NOMO-1 treated with dmso at 0.1 percent for 144 hours (cell line): ENCODE measurements at regions not wholly inside any gene's neighbourhood (a gene's known extent, or its start where the extent isn't known, plus 50 kb on each side); places are given as distances from the start of the nearest gene placed in this dataset.

Experiments used
- DNase-seq: peaks from one replicate; lab custom pipeline; 2025; ENCODE audit not compliant: unreplicated experiment; lab: John Stamatoyannopoulos, UW

DNA sequence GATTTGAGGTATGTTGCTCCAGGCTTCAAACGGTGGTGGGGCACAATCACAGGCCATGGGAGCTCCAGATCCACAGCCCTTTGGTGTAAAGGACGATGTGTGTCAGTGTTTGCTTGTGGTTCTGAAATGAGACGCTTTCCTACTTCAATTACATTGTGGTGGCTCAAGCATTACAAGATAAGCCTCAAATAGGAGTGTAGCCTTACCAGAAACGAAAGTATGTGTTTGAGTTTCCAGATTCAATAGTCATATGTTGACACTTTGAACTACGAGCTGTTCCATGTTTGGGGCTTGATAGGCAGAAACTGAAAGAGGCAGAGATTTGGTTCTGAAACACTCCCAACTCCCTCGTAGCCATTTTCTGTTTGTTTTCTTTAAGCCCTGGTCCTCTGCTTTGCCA lies 187.1 kb downstream of the MYLK4 start:
- DNase-seq = no peak

DNA sequence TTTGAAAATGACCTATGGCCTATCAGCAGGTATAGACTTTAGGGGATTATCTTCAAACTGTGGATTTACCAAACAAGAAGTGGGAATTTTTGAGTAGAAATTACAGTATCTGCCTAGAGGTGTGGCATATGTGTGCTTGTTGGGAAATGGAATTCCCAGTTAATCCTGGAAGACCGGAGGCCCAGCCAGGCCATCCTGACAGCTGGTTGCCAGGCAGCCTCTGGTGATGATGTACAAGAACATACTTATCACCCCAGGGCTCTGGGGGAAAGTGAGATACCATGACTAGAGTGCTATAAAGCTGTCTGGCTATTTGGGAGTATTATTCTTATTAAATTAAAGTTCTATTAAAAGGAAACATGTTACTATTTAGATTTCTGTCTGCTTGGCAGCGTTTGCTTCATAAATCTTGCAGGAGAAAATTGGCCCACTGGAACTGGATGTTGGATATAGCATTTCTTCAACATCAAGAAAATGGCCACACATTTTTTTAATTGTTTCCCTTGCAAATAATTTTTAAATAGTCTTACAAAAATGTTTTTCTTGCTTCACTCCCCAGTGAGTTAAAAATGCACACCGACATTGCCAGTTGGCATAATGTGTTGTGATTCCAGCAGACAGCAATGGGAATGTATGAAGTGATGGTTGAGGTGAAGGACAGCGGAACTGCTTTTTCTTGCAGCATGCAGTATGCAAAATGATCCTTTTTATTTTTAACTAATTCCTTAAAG lies 187.8 kb downstream of the MYLK4 start:
- no peak for DNase-seq

DNA sequence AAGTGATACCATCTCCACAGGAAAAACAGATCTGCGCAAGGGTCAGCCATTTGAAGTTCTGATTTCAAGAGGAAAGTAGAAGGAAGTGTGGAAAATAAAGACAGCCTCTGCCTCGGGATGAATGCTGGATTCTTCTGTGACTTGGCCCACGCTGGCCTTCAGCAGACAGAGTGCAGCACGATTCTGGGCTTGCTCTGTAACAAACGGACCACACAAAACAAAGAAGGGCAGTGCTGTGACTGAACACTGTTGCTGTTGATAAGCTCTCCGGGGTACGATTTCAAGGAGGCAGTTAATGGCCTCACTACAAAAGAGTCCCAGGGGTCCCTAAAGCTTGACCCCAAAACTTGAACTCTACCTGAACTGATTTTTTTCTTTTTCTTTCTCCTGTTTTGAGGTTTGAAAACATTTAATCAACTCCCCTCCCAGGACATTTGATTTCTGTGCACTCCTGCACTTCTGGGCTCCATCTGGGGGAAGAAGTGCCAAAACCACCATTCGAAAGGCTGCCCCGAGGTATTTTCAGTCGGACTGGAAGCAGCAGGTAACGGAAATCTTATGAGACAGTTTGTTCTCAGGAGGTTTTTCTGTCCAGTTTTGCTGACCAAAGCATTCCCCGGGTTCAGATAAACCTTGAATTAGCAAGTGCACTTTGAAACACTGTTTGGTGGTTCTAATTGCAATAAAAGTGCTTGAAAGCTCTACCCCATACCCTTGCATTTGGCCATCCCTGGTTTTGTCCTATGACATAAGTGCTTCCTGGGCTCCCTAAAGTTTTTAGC lies 189.6 kb downstream of the MYLK4 start:
- DNase-seq = no peak

DNA sequence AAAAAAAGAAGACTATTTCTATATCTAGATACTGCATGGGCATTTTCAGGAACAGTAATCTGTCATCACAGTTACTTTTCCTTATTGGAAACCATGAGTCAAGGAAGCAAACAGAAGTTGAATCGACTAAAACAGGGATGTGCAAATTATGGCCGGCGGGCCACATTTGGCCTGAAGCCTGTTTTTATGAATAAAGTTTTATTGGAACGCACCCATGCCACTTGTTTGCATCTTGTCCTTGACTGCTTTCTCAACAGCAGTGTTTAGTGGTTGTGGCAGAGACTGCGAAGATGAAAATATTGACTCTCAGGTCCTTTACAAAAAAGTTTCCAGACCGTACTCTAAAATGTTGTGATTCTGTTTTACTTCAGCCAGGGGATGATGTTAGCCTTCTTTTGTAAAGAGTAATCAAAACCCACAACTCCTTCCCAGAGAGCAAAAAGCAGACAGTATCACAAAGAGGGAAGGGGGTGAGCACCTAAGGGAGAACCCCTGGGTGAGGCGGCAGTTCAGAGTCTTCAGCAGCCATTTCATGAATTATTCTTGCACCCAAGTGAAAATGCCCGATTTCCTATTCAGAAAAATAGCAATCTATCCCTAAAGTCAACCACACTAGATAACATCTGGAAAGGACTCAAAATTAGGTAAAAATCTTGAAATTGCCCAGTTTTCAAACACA lies 190.4 kb downstream of the MYLK4 start:
- no peak for DNase-seq

DNA sequence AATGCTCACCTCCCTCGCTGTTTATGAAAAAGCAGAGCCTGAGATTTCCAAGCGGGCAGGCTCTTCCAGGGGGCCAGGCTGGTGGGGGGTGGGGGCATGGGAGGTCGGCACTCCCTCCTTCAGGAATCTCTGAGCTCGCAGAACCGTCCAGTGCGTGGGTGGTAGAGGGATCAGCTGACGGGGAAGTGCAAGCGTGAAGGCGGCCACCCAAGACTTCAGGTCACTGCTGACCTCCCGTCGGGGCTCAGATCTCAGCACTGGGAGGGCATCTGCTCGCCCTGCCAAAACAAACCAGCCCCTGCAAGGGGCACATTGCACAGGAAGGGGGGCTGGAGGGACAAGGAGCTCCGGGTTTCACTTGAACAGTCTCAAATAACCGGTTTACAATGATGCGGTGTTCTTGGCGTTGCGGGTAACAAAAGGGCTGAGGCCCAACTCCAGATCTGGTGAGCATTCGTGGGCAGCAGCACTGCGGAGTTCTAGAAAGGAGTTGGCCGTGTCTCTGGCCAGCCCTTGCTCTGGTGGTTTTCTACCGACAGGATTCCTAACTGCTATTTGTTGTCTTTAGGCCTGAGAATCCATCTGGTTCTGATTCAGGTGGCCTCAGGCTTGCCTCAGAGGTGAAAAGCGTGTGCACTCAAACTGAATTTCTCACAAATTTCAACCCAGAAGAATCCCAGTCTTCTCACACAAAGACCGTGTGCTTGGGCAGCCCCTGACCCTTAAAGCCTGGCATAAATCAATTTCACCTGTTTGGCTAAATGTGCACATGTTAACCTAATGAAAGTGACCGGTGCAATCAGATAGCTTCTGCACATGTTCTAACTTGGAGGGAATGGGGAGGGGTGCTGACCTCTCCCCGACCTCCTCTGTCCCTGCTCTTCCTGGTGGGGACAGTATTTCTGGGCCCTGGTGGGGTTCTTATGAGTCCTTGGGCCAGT lies 191.6 kb downstream of the MYLK4 start:
- DNase-seq = no peak

DNA sequence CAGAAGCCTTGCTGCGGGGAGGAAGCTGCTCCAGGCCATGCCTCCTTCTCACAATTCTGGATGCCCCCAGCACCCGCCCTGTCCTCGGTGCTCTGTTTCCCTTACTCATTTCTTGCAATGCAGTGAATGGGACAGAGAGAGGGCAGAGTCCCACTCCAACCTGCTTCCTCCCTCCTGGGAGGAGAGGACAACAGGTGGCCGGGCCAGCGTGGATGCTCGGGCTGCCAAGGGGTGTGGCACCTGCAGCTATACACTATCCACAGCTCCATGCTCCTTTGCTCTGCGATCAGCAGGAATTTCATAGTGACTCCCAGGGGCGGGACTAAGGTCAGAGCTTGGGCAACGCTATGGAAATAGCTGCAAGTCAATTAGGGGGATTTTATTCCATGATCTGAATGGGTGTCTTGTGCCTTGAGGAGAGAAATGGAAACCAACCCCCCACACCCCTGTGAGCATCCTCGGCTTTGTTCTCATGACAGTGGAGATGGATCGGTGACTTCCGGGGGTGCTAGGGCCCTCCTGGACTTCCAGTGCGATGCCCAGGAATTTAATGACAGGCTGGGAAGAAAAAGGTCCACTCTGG lies 192.5 kb downstream of the MYLK4 start:
- DNase-seq = no peak

DNA sequence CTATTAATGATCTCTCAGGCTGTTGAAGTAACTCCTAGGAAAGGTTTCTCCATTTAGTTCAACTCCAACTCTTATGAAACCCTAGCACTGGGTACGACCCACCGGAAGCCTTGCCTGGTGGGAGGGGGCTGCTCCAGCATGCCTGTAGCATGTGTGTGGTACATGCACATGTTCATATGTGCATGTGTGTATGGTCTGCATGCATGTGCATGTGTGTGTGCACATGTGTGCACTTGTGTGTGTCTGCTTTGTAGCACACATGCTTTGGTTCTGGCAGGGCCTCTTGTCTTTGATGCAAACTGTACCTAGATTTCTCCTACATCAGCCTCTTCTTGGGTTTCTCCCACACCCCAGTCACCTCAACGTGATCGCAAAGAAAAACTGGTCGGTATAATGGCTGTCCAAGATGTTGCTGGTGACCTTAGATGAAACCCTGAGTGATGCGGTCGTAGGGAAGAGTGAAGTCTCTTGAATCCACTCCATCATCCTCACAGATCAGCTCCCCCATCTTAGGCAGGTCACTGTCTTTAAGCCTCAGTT lies 193.5 kb downstream of the MYLK4 start:
- DNase-seq = no peak

DNA sequence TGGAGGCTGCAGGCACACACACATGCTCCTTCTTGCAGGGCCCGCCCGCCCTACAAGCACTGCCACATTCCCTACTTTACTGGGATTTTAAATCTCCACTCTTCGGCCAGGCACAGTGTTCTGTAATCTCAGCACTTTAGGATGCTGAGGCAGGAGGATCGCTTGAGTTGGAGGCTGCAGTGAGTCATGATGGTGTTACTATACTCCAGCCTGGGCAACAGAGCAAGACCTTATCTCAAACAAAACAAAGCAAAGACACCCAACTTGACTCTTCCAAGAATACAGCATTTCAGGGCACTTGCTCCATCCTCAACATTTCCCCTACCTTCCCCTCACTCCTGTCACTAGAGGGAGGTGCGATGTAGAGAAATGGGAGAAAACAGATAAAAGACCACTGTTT lies 194.0 kb downstream of the MYLK4 start:
- DNase-seq = no peak

DNA sequence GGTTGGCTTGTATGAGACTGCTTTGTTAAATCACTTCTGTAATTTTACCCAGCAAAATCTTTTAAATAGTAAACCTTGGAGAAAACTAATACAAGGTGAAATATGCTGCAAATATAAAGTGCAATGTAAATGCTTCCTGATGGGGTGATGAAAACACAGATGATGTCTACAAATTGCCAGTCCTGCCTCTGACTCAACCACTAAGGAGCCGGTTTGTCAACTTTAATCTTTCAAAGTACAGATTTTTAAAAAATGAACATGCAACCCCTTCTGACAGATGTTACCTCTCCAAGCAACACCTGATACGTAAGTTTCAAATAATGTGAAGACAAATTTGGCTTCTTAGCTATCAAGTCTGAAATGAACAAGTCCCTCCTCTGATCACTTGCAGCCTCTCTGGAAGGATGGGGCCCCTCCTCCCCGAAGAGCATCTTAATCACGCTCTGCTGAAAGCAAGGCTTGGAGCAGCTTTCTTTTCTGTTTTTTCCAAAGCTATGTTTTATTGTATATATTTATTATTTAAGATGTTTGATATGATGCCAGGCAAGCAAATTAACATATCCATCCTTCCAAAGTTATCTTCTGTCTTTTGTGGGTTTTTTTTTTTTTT lies 196.0 kb downstream of the MYLK4 start:
- no peak for DNase-seq

DNA sequence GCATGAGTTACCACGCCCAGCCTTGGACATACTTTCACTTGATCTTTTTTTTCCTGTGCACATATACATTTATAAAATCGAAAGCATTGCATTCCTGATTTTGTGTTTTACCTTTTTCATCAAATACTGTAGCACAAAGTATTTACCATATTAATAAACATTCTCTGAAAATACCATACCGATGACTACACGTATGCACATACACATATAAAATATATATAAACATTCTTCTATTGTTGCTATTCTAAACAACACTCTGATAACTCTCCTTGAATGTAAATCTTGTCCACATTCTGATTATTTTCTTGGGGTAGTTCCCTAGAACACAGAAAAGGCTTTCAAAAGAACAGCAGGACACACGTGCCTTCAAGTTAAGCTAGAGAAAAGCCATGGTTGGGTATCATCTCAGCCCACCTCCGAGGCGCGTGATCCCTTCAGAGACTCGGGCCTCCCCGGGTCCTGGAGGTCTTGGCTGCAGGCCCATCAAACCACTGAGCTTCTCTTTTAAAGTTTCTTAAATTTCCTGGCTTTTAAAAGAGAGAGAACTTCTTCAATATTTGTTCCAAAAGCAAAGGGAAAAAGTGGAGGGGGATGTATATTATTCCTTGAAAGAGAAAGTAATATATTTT lies 198.1 kb downstream of the MYLK4 start:
- no peak for DNase-seq

DNA sequence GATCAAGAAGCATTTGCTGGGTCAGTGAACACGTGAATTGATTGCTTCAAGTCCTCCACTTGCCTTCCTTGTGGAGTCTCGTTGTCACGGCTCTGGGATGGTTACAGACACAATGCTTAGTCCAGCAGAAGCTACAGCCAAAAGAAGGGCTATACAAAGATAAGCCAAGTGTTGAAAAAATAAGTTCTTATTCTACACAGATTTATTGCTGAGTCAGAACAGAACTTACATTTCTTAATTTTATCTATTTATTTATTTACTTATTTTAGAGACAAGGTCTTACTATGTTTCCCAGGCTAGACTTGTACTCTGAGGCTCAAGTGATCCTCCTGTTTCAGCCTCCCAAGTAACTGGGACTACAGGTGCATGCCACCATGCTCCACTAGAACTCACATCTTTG lies 199.0 kb downstream of the MYLK4 start:
- no peak for DNase-seq

DNA sequence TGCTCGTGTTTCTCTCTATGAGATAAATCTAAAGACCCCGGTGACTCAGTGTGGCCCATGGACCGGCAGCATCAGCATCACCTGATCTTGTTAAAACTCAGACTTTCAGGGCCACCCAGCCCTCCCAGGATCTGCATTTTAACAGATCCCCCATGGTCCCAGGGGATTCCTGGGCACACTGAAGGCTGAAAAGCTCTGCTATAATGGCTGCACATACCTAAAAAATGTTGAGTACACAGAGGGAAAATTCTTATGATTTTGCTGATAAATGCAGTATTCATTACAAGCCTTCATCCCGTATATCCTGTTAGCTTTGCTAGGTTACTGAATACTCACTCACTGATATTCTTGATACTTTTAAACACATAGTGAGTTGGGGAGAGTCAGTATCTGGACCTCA lies 200.5 kb downstream of the MYLK4 start:
- DNase-seq = no peak

DNA sequence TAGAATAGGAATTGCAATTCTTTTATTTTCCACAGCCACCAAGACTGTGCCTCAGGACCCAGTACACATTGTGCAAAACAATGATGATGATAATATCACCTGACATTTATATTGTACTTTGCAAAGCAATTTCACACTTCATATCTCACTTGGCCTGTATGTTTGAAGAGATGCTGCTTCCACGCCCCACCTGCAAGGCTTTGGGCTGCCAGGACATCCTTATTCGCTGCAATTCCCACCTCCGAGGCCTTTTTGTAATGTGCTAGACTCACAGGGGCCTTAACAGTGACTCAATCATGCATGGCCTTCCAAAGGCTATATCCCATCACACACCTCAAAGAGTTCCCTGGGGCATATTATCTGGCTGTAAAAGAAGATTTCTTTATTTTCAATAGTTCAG lies 200.9 kb downstream of the MYLK4 start:
- no peak for DNase-seq

DNA sequence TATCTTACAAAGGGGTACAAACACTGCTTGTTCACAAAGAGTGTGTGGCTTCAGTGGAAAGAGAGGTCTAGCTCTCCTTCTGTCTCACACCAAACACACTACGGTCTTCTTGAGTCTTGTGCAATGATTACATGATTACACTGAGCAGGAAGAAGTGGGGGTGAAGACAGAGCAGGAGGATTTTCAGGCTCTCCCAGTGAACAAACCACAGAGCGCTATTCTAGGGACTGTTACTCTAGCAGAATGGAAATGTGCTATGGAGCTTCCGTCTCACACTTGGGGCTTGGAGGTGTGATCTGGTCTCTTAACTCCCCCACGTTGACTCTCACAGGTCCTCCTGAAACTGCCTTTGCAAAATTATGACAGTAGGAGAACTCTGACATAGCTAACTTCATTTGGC lies 203.4 kb downstream of the MYLK4 start:
- peak; percentile 81 for DNase-seq

DNA sequence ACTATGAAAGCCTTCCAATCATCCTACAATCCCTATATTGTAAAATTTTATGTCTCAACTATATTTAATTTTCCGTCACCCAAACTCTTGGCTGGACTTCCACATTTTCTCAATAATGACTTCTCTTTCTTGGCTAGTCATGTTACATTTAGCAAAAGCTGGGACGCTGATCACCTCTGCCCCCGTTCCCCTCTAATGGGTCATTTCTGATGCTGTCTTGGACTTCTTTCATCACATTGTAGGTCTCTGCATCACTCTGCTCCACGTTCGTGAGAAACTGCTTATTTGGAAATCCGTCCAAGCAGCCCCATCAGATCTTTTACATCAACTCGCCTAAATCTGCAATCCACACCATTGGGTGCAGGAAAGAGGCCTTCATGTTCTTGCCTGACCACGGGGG lies 203.8 kb downstream of the MYLK4 start:
- peak; percentile 46 for DNase-seq

DNA sequence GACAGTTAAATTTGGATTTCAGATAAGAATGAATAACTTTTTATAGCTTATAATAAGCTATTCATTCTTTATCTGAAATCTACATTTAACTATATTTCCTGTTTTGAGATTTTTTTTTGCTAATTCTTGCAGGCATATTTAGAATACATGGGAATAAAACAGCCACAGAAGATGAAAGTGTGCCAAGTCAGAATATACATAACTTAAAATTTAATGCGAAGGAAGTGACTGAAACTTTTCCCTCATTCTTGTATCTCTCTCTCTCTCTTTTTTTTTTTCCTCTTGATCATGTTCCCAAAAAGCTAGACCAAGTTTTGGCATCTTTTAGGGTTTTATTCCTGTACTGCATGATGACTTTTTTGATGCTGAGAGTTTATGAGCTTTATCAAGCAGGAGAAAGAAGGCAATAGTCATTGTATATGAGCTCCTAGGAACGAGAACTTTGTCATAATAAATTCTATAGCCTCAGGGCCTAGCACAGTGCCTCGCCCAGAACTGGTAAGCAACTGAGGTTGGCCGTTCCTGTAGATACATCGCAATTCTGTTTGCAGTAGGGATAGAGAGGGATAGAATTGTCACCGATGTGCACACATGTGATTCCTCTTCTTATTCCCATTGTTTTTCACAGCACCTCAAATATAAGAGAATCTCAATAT lies 205.2 kb downstream of the MYLK4 start:
- DNase-seq = no peak

DNA sequence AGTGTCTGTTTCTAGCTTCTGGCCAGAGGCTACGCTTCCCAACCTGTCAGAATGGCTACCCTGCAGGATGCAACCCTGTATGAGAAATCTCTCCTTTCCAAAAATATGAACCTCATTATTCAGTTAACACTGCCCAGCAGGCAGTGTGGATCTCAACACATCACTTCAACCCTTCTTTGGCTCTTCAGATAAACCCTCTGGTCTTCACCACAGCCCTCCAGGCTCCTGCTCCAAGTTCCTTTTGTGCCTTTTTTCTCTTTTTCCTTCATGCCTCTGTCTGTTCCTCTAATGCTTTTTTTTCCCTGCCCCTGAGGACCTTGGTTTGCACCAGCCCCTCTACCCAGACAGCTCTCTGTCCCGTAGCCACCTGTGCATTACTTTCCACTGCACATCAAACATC lies 207.4 kb downstream of the MYLK4 start:
- DNase-seq = no peak

DNA sequence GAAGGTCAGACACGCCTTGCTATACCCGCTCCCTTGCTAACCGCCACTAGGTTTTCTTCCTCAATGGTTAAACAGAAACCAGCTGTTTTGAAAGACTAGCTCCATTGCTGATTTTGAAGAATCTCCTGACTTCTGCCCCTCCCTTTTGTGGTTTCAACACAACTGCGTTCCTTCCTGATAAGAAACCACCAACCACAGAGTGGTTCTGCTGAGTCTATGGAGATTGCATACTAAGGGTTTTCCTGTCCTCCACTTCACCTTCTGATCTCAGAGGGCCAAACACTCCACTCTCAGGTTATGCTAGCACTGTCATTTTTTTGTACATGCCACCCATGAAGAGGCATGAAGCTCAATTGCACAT lies 207.9 kb downstream of the MYLK4 start:
- peak; percentile 95 for DNase-seq
